ENCODE measurements at regions not wholly inside any gene's neighbourhood (a gene's known extent, or its start where the extent isn't known, plus 50 kb on each side); places are given as distances from the start of the nearest gene placed in this dataset.

- ChIA-PET RAD21 (ENCODE audit: unreplicated experiment) (no interaction called here), CTCF (no interaction called here), SMC1A (ENCODE audit: uncharacterized antibody, unreplicated experiment) (no interaction called here), POLR2A (no interaction called here)
- DNase-seq (ENCODE audit: low read depth, low spot score): no peak
- Histone ChIP-seq H3K9ac (ENCODE audit: control insufficient read depth, insufficient read depth, low read length) (no peak overlapping the region), H3K4me1 (ENCODE audit: control insufficient read depth, insufficient read depth, low read length) (no peaks in the 10 kb centered on the region), H3K27me3 (replicated peaks in 1 of 2; ENCODE audit: control insufficient read depth in 2 of 2, insufficient read depth in 2 of 2, low read length in 1 of 2) (no peaks in the 10 kb centered on the region), H3K36me3 (ENCODE audit: control insufficient read depth in 2 of 2, insufficient read depth in 2 of 2, low read length in 1 of 2) (no peaks in the 10 kb centered on the region), H3K4me3 (no peak overlapping the region), H3K27ac (ENCODE audit: control insufficient read depth, insufficient read depth) (no peak overlapping the region), H4K20me1 (ENCODE audit: control insufficient read depth, insufficient read depth) (no peaks in the 10 kb centered on the region), H3K9me3 (replicated peaks; ENCODE audit: control insufficient read depth, insufficient read depth, low read length) (no peaks in the 10 kb centered on the region), H3K79me2 (ENCODE audit: control insufficient read depth, insufficient read depth, low read length) (no peaks in the 10 kb centered on the region), H3K4me2 (ENCODE audit: control insufficient read depth, insufficient read depth) (no peak overlapping the region), H2AFZ (ENCODE audit: control insufficient read depth, low read depth, low read length) (no peak overlapping the region)
- no peak for FAIRE-seq
- no peak for ATAC-seq
- intact Hi-C loops (cut with micrococcal nuclease; ENCODE audit: unreplicated experiment): no loop called here
- in situ Hi-C loops (cut with MboI): no loop called here
- 0% methylated on average over 3 of the region's 3 CpGs for WGBS (ENCODE audit: insufficient coverage, insufficient replicate concordance, low lambda C conversion rate, missing lambda C conversion rate)
- TF ChIP-seq HCFC1 (IDR thresholded peaks at IDR 0.05; ENCODE audit: low read length) (no peak), NR2F1 (conservative IDR thresholded peaks at IDR 0.05) (no peak), CEBPZ (IDR thresholded peaks at IDR 0.05; ENCODE audit: low read depth, low read length) (no peak), HSF1 (IDR thresholded peaks at IDR 0.05; ENCODE audit: low read depth, low read length) (no peak), MLLT1 (IDR thresholded peaks at IDR 0.05) (no peak), SIN3A (IDR thresholded peaks at IDR 0.05; ENCODE audit: low read depth, low read length) (no peak), RBBP5 (conservative IDR thresholded peaks at IDR 0.05) (no peak), RCOR1 (conservative IDR thresholded peaks at IDR 0.05; ENCODE audit: low read depth, low read length) (no peak), FOS (IDR thresholded peaks at IDR 0.05; ENCODE audit: borderline replicate concordance, extremely low read depth, insufficient read length) (no peak), IKZF2 (IDR thresholded peaks at IDR 0.05) (no peak), FOXM1 (IDR thresholded peaks at IDR 0.05; ENCODE audit: low read depth, low read length) (no peak), NFXL1 (IDR thresholded peaks at IDR 0.05; ENCODE audit: borderline replicate concordance) (no peak), CHD2 (IDR thresholded peaks at IDR 0.05; ENCODE audit: borderline replicate concordance, low read depth, low read length) (no peak)
- BruUV-seq (replicated peaks): no TSS peak
These were observed 292.3 kb downstream of the FLRT2 start for GRCh38 chr14:85822236-85822635.
